H4 (cell line): ENCODE measurements at regions not wholly inside any gene's neighbourhood (a gene's known extent, or its start where the extent isn't known, plus 50 kb on each side); places are given as distances from the start of the nearest gene placed in this dataset.

Experiments used
- DNase-seq: peaks from one replicate; pipeline ENCODE4 v3.0.0-alpha.2; 2015; ENCODE audit warnings: low spot score

GRCh38 chr3:193754719-193755118 is 161.7 kb downstream of the OPA1 start:
- no peak for DNase-seq

- no peak for DNase-seq
Observed at GRCh38 chr3:193756536-193756935, 163.5 kb downstream of the OPA1 start.

GRCh38 chr3:193757457-193757856 is 164.4 kb downstream of the OPA1 start:
- DNase-seq: no peak

GRCh38 chr3:193761969-193762368 is 169.0 kb downstream of the OPA1 start:
- no peak for DNase-seq

- no peak for DNase-seq
Observed at GRCh38 chr3:193762657-193763056, 169.6 kb downstream of the OPA1 start.

GRCh38 chr3:193764959-193765358 is 172.0 kb downstream of the OPA1 start:
- no peak for DNase-seq

GRCh38 chr3:193767353-193768069 is 174.5 kb downstream of the OPA1 start:
- DNase-seq: no peak

GRCh38 chr3:193768070-193768394 is 175.0 kb downstream of the OPA1 start:
- no peak for DNase-seq

- DNase-seq: no peak
Observed at GRCh38 chr3:193769437-193769836, 176.4 kb downstream of the OPA1 start.

- no peak for DNase-seq
Observed at GRCh38 chr3:193771011-193771652, 178.1 kb downstream of the OPA1 start.

- DNase-seq: no peak
Observed at GRCh38 chr3:193771653-193772421, 178.8 kb downstream of the OPA1 start.

GRCh38 chr3:193772422-193772763 is 179.4 kb downstream of the OPA1 start:
- DNase-seq: no peak

- DNase-seq: no peak
Observed at GRCh38 chr3:193773266-193774220, 180.5 kb downstream of the OPA1 start.

- DNase-seq: no peak
Observed at GRCh38 chr3:193774272-193774915, 181.4 kb downstream of the OPA1 start.

GRCh38 chr3:193774916-193775285 is 181.9 kb downstream of the OPA1 start:
- no peak for DNase-seq

GRCh38 chr3:193775421-193776077 is 182.5 kb downstream of the OPA1 start:
- no peak for DNase-seq

- DNase-seq: no peak
Observed at GRCh38 chr3:193776626-193777358, 183.8 kb downstream of the OPA1 start.

- no peak for DNase-seq
Observed at GRCh38 chr3:193777524-193777923, 184.5 kb downstream of the OPA1 start.

- no peak for DNase-seq
Observed at GRCh38 chr3:193778676-193779075, 185.7 kb downstream of the OPA1 start.

GRCh38 chr3:193779933-193780332 is 186.9 kb downstream of the OPA1 start:
- no peak for DNase-seq
